ENCODE measurements at regions not wholly inside any gene's neighbourhood (a gene's known extent, or its start where the extent isn't known, plus 50 kb on each side); places are given as distances from the start of the nearest gene placed in this dataset.
"Not testable (repeated sequence)": the region's sequence is repeated elsewhere in the genome, so short reads cannot be mapped to it uniquely, and the experiment has no call there.

DNA sequence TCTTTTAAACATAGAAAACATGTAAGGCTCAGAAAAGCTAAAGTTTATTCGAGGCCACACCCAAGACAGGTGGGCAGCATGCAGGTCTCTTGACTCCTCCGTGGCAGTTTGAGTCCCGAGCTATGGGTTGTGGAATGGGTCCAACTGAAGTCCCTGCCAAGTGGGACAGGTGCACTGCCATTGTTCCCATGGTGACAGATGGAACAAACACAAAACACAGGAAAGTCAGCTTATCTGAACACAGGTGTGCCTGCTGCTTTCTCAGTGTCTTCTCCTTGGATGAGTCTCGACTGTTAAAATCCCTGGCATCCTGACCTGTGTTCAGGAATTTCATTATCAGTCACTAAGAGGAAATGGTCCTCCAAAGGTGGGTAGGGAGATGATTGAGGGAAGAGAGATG, 99.0 kb upstream of the RAB4A start:
- H3K4me3 ChIP-seq (ENCODE audit: low read depth, low read length, poor library complexity, severe bottlenecking), result no peak overlapping the region
- BruUV-seq (replicated peaks), result no TSS peak
- peaks cover 8% of the 10 kb centered on the region for H3K27me3 ChIP-seq (replicated peaks; ENCODE audit: insufficient read depth, low read depth, low read length, poor library complexity)
- H3K9me3 ChIP-seq (ENCODE audit: low read depth, low read length, poor library complexity, severe bottlenecking), result no peaks in the 10 kb centered on the region
- POLR2A ChIA-PET (ENCODE audit: low non-redundant PET), result no interaction called here
- CTCF ChIA-PET, result no interaction called here
- no peak for DNase-seq (ENCODE audit: low spot score)
- intact Hi-C loops (cut with micrococcal nuclease; ENCODE audit: unreplicated experiment), result no loop called here
- no peaks in the 10 kb centered on the region for H3K36me3 ChIP-seq (ENCODE audit: insufficient read depth, low read length, poor library complexity, severe bottlenecking)
- TF ChIP-seq, protein P1, sequence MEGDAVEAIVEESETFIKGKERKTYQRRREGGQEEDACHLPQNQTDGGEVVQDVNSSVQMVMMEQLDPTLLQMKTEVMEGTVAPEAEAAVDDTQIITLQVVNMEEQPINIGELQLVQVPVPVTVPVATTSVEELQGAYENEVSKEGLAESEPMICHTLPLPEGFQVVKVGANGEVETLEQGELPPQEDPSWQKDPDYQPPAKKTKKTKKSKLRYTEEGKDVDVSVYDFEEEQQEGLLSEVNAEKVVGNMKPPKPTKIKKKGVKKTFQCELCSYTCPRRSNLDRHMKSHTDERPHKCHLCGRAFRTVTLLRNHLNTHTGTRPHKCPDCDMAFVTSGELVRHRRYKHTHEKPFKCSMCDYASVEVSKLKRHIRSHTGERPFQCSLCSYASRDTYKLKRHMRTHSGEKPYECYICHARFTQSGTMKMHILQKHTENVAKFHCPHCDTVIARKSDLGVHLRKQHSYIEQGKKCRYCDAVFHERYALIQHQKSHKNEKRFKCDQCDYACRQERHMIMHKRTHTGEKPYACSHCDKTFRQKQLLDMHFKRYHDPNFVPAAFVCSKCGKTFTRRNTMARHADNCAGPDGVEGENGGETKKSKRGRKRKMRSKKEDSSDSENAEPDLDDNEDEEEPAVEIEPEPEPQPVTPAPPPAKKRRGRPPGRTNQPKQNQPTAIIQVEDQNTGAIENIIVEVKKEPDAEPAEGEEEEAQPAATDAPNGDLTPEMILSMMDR (conservative IDR thresholded peaks at IDR 0.05; ENCODE audit: low read depth, low read length), result no peak
- no peak for TF ChIP-seq EZH2 (IDR thresholded peaks at IDR 0.05; ENCODE audit: borderline replicate concordance, low read depth, low read length, poor library complexity, severe bottlenecking)
- peaks cover 15% of the 10 kb centered on the region for H3K4me1 ChIP-seq (ENCODE audit: insufficient read depth, low read length, poor library complexity, severe bottlenecking)
- no peak overlapping the region for H3K27ac ChIP-seq (ENCODE audit: low read depth, low read length, poor library complexity, severe bottlenecking)

DNA sequence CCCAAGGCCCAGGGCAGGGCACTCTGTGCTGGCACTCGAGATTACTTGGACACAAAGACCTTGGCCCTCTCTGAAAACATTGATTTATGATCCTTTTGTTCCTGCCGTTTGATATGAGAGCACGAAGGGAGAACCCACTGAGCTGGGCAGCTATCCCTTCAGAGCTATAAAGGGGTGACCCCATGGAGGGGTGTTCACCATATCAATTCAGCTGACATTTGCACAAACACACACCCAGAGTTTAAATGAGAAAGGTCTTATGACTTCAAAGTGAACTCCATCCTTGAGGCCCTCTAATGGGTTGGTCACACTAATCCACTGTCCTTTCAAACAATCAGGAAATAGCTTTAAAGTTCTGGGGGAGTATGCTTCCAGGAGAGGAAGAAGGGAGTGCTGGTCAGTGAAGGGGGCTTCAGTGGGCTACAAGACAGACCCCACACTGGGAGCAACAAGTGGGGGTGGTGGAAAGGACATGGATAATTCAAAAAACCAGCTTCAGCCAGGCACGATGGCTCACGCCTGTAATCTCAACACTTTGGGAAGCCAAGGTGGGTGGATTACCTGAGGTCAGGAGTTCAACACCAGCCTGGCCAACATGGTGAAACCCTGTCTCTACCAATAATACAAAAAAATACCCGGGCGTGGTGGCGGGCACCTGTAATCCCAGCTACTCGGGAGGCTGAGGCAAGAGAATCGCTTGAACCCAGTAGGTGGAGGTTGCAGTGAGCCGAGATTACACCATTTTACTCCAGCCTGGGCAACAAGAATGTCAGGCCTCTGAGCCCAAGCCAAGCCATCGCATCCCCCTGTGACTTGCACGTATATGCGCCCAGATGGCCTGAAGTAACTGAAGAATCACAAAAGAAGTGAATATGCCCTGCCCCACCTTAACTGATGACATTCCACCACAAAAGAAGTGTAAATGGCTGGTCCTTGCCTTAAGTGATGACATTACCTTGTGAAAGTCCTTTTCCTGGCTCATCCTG, 97.1 kb upstream of the RAB4A start:
- CTCF ChIA-PET; H3K4me1 ChIP-seq (ENCODE audit: insufficient read depth, low read length, poor library complexity, severe bottlenecking); H3K4me3 ChIP-seq (ENCODE audit: low read depth, low read length, poor library complexity, severe bottlenecking); intact Hi-C loops (cut with micrococcal nuclease; ENCODE audit: unreplicated experiment); DNase-seq (ENCODE audit: low spot score); BruUV-seq (replicated peaks); H3K9me3 ChIP-seq (ENCODE audit: low read depth, low read length, poor library complexity, severe bottlenecking); POLR2A ChIA-PET (ENCODE audit: low non-redundant PET); H3K36me3 ChIP-seq (ENCODE audit: insufficient read depth, low read length, poor library complexity, severe bottlenecking); H3K27ac ChIP-seq (ENCODE audit: low read depth, low read length, poor library complexity, severe bottlenecking); H3K27me3 ChIP-seq (replicated peaks; ENCODE audit: insufficient read depth, low read depth, low read length, poor library complexity): not testable (repeated sequence)

DNA sequence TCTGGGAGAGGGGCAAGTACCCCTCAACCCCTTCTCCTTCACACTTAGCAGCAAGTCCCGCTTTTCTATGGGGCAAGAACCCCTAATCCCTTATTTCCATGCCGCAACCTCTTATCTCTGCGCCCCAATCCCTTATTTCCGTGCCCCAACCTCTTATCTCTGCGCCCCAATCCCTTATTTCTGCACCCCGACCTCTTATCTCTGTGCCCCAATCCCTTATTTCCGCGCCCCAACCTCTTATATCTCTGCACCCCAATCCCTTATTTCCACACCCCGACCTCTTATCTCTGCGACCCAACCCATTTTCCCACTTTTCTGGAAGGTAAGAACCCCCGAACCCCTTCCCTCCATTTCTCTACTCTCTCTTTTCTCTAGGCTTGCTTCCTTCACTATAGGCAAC, 95.6 kb upstream of the RAB4A start:
- H3K27ac ChIP-seq (ENCODE audit: low read depth, low read length, poor library complexity, severe bottlenecking); H3K27me3 ChIP-seq (replicated peaks; ENCODE audit: insufficient read depth, low read depth, low read length, poor library complexity); POLR2A ChIA-PET (ENCODE audit: low non-redundant PET); CTCF ChIA-PET; H3K36me3 ChIP-seq (ENCODE audit: insufficient read depth, low read length, poor library complexity, severe bottlenecking); H3K4me3 ChIP-seq (ENCODE audit: low read depth, low read length, poor library complexity, severe bottlenecking); BruUV-seq (replicated peaks); intact Hi-C loops (cut with micrococcal nuclease; ENCODE audit: unreplicated experiment); H3K9me3 ChIP-seq (ENCODE audit: low read depth, low read length, poor library complexity, severe bottlenecking); H3K4me1 ChIP-seq (ENCODE audit: insufficient read depth, low read length, poor library complexity, severe bottlenecking); DNase-seq (ENCODE audit: low spot score): not testable (repeated sequence)

DNA sequence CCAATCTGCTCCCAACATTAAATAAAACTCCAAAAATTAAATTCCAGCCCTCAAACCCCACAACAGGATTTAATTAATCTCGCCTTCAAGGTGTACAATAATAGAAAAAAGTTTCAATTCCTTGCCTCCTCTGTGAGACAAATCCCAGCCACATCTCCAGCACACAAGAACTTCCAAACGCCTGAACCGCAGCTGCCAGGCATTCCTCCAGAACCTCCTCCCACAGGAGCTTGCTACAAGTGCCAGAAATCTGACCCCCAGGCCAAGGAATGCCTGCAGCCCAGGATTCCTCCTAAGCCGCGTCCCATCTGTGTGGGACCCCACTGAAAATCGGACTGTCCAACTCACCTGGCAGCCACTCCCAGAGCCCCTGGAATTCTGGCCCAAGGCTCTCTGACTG, 94.5 kb upstream of the RAB4A start:
- DNase-seq (ENCODE audit: low spot score); intact Hi-C loops (cut with micrococcal nuclease; ENCODE audit: unreplicated experiment); CTCF ChIA-PET; H3K9me3 ChIP-seq (ENCODE audit: low read depth, low read length, poor library complexity, severe bottlenecking); H3K4me3 ChIP-seq (ENCODE audit: low read depth, low read length, poor library complexity, severe bottlenecking); POLR2A ChIA-PET (ENCODE audit: low non-redundant PET); H3K36me3 ChIP-seq (ENCODE audit: insufficient read depth, low read length, poor library complexity, severe bottlenecking); H3K4me1 ChIP-seq (ENCODE audit: insufficient read depth, low read length, poor library complexity, severe bottlenecking); H3K27ac ChIP-seq (ENCODE audit: low read depth, low read length, poor library complexity, severe bottlenecking); BruUV-seq (replicated peaks); H3K27me3 ChIP-seq (replicated peaks; ENCODE audit: insufficient read depth, low read depth, low read length, poor library complexity): not testable (repeated sequence)
